ENCODE measurements at regions not wholly inside any gene's neighbourhood (a gene's known extent, or its start where the extent isn't known, plus 50 kb on each side); places are given as distances from the start of the nearest gene placed in this dataset.

DNA sequence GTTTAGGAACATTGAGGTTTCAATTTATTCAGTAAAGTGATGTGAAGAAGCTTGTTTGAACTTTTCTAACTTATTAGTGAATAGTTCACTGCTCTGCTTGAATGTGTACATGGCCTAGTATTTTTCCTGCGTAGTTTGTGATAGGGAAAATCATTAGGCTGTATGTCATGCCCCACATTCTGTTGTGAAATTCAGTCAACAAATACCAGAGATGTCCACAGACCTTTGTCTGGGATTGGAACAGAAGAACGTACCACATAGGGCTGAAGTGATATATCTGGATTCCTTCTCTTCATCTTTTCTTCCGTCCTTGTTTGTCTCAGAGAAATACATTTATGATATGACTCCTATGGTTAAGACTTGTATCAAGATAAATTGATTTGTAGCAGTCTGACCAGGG, 88.8 kb upstream of the PLS3 start:
- H3K4me2 ChIP-seq (ENCODE audit: low read length) = no peak overlapping the region
- no CpG with 5 or more reads among the region's 3 CpGs for WGBS (ENCODE audit: extremely low coverage, insufficient coverage, low lambda C conversion rate)

GRCh38 chrX:115486510-115486909, 74.5 kb upstream of the PLS3 start:
- H3K18ac ChIP-seq (ENCODE audit: low read length) = no peak overlapping the region
- WGBS (ENCODE audit: extremely low coverage, insufficient coverage, low lambda C conversion rate) = no CpG with 5 or more reads among the region's 3 CpGs
- H3K27me3 ChIP-seq (ENCODE audit: insufficient read depth, low read length, poor library complexity) = no peaks in the 10 kb centered on the region
- H3K9ac ChIP-seq (ENCODE audit: low read length) = no peak overlapping the region
- no peak overlapping the region for H2AK5ac ChIP-seq (ENCODE audit: low read length)
- H3K79me2 ChIP-seq (ENCODE audit: control insufficient read depth, insufficient read depth, low read length) = no peaks in the 10 kb centered on the region
- DNase-seq = no peak
- H3K27ac ChIP-seq (ENCODE audit: low read depth, low read length) = no peak overlapping the region
- no peaks in the 10 kb centered on the region for H3K4me1 ChIP-seq (ENCODE audit: control insufficient read depth, low read depth, low read length)
- no peak overlapping the region for H3K4me2 ChIP-seq (ENCODE audit: low read length)
- no peak overlapping the region for H2BK5ac ChIP-seq (ENCODE audit: low read length)
- H3K79me1 ChIP-seq (ENCODE audit: low read length) = no peaks in the 10 kb centered on the region
- no peak overlapping the region for H2BK120ac ChIP-seq (ENCODE audit: low read depth, low read length)
- H4K8ac ChIP-seq (ENCODE audit: low read depth, low read length) = no peak overlapping the region
- no peak overlapping the region for H3K4ac ChIP-seq (ENCODE audit: low read depth, low read length)
- H3K56ac ChIP-seq (ENCODE audit: low read length) = no peak overlapping the region
- no peak overlapping the region for H3K23ac ChIP-seq (ENCODE audit: low read length)
- no peaks in the 10 kb centered on the region for H3K36me3 ChIP-seq (ENCODE audit: control insufficient read depth, insufficient read depth, low read length)
- no peak overlapping the region for H4K5ac ChIP-seq (ENCODE audit: low read length)
- no peak overlapping the region for H3K4me3 ChIP-seq (ENCODE audit: low read length)
- H2BK15ac ChIP-seq (replicated peaks; ENCODE audit: low read depth) = no peak overlapping the region

More for the DNA sequence above, 88.8 kb upstream of the PLS3 start:
- H2BK5ac ChIP-seq (ENCODE audit: low read length) = no peak overlapping the region
- no peak overlapping the region for H2BK15ac ChIP-seq (replicated peaks; ENCODE audit: low read depth)
- H3K36me3 ChIP-seq (ENCODE audit: control insufficient read depth, insufficient read depth, low read length) = no peaks in the 10 kb centered on the region
- no peak overlapping the region for H3K56ac ChIP-seq (ENCODE audit: low read length)
- no peak overlapping the region for H3K9ac ChIP-seq (ENCODE audit: low read length)
- H4K5ac ChIP-seq (ENCODE audit: low read length) = no peak overlapping the region
- no peak overlapping the region for H3K27ac ChIP-seq (ENCODE audit: low read depth, low read length)
- no peak overlapping the region for H3K18ac ChIP-seq (ENCODE audit: low read length)
- H3K79me1 ChIP-seq (ENCODE audit: low read length) = no peaks in the 10 kb centered on the region
- H4K8ac ChIP-seq (ENCODE audit: low read depth, low read length) = no peak overlapping the region
- no peak overlapping the region for H2BK120ac ChIP-seq (ENCODE audit: low read depth, low read length)
- no peak overlapping the region for H3K4me3 ChIP-seq (ENCODE audit: low read length)
- no peaks in the 10 kb centered on the region for H3K79me2 ChIP-seq (ENCODE audit: control insufficient read depth, insufficient read depth, low read length)
- H2AK5ac ChIP-seq (ENCODE audit: low read length) = no peak overlapping the region
- no peak for DNase-seq
- no peak overlapping the region for H3K23ac ChIP-seq (ENCODE audit: low read length)
- H3K4me1 ChIP-seq (ENCODE audit: control insufficient read depth, low read depth, low read length) = no peaks in the 10 kb centered on the region
- no peaks in the 10 kb centered on the region for H3K27me3 ChIP-seq (ENCODE audit: insufficient read depth, low read length, poor library complexity)
- H3K4ac ChIP-seq (ENCODE audit: low read depth, low read length) = no peak overlapping the region

DNA sequence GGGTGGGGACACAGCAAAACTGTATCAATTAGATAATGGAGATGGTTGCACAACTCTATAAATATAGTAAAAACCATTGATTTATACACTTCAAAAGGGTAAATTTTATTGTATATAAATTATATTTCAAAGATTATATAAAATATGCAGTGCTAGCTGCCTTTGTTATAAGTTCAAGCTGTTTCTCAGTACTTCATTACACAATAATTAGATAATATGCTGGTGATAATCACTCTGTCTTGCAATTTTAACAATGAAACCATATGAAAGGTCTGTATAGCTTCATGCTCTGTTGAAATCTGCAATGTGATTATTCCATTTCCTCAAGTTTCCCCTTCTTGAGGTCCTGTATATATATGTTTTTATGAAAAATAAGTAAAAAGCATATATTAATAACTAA, 73.4 kb upstream of the PLS3 start:
- H3K18ac ChIP-seq (ENCODE audit: low read length) = no peak overlapping the region
- H4K8ac ChIP-seq (ENCODE audit: low read depth, low read length) = no peak overlapping the region
- no peak overlapping the region for H2AK5ac ChIP-seq (ENCODE audit: low read length)
- no peak overlapping the region for H3K4me2 ChIP-seq (ENCODE audit: low read length)
- no peak for DNase-seq
- no peaks in the 10 kb centered on the region for H3K79me2 ChIP-seq (ENCODE audit: control insufficient read depth, insufficient read depth, low read length)
- H3K36me3 ChIP-seq (ENCODE audit: control insufficient read depth, insufficient read depth, low read length) = no peaks in the 10 kb centered on the region
- H2BK120ac ChIP-seq (ENCODE audit: low read depth, low read length) = no peak overlapping the region
- no peak overlapping the region for H4K5ac ChIP-seq (ENCODE audit: low read length)
- H3K4me3 ChIP-seq (ENCODE audit: low read length) = no peak overlapping the region
- H3K4me1 ChIP-seq (ENCODE audit: control insufficient read depth, low read depth, low read length) = no peaks in the 10 kb centered on the region
- H3K79me1 ChIP-seq (ENCODE audit: low read length) = no peaks in the 10 kb centered on the region
- H3K23ac ChIP-seq (ENCODE audit: low read length) = no peak overlapping the region
- no peak overlapping the region for H2BK5ac ChIP-seq (ENCODE audit: low read length)
- no peak overlapping the region for H3K27ac ChIP-seq (ENCODE audit: low read depth, low read length)
- no peak overlapping the region for H3K56ac ChIP-seq (ENCODE audit: low read length)
- no peak overlapping the region for H3K9ac ChIP-seq (ENCODE audit: low read length)
- no peak overlapping the region for H3K4ac ChIP-seq (ENCODE audit: low read depth, low read length)
- H2BK15ac ChIP-seq (replicated peaks; ENCODE audit: low read depth) = no peak overlapping the region
- H3K27me3 ChIP-seq (ENCODE audit: insufficient read depth, low read length, poor library complexity) = no peaks in the 10 kb centered on the region

- H3K4me2 ChIP-seq (ENCODE audit: low read length) = no peak overlapping the region
- no peak overlapping the region for H3K4ac ChIP-seq (ENCODE audit: low read depth, low read length)
- no peak overlapping the region for H3K9ac ChIP-seq (ENCODE audit: low read length)
- no peak for DNase-seq
- H3K4me3 ChIP-seq (ENCODE audit: low read length) = no peak overlapping the region
- no peak overlapping the region for H4K8ac ChIP-seq (ENCODE audit: low read depth, low read length)
- no peaks in the 10 kb centered on the region for H3K79me1 ChIP-seq (ENCODE audit: low read length)
- H3K27ac ChIP-seq (ENCODE audit: low read depth, low read length) = no peak overlapping the region
- H3K79me2 ChIP-seq (ENCODE audit: control insufficient read depth, insufficient read depth, low read length) = no peaks in the 10 kb centered on the region
- no peak overlapping the region for H3K23ac ChIP-seq (ENCODE audit: low read length)
- no peak overlapping the region for H2AK5ac ChIP-seq (ENCODE audit: low read length)
- no peak overlapping the region for H2BK15ac ChIP-seq (replicated peaks; ENCODE audit: low read depth)
- H3K56ac ChIP-seq (ENCODE audit: low read length) = no peak overlapping the region
- no peaks in the 10 kb centered on the region for H3K36me3 ChIP-seq (ENCODE audit: control insufficient read depth, insufficient read depth, low read length)
- WGBS (ENCODE audit: extremely low coverage, insufficient coverage, low lambda C conversion rate) = no CpG with 5 or more reads among the region's 1 CpG
- no peak overlapping the region for H3K18ac ChIP-seq (ENCODE audit: low read length)
- H3K27me3 ChIP-seq (ENCODE audit: insufficient read depth, low read length, poor library complexity) = no peaks in the 10 kb centered on the region
- no peak overlapping the region for H2BK5ac ChIP-seq (ENCODE audit: low read length)
- no peaks in the 10 kb centered on the region for H3K4me1 ChIP-seq (ENCODE audit: control insufficient read depth, low read depth, low read length)
- H4K5ac ChIP-seq (ENCODE audit: low read length) = no peak overlapping the region
- H2BK120ac ChIP-seq (ENCODE audit: low read depth, low read length) = no peak overlapping the region
Observed at GRCh38 chrX:115490814-115491213, 70.2 kb upstream of the PLS3 start.

DNA sequence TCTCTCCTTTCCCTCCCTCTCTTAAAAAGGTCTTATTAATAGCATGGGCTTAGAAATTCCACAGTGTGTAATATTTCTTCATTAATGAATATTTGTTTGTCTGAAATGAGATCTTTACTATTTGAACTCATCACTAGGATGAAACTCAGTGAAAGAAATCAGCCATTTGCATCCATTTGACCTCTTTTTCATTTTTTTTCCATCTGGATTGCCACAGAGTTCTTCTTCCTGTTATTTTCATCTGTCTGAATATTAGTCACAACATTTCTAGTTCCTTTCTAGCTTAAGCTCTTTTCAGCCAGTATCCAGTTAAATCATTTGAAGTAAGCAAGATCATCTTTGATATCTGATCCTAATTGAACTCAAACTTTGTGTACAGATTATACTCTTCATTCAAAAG, 69.2 kb upstream of the PLS3 start:
- no peak overlapping the region for H3K4ac ChIP-seq (ENCODE audit: low read depth, low read length)
- no peak overlapping the region for H4K8ac ChIP-seq (ENCODE audit: low read depth, low read length)
- H3K4me2 ChIP-seq (ENCODE audit: low read length) = no peak overlapping the region
- no peak overlapping the region for H3K23ac ChIP-seq (ENCODE audit: low read length)
- H3K27ac ChIP-seq (ENCODE audit: low read depth, low read length) = no peak overlapping the region
- H2BK120ac ChIP-seq (ENCODE audit: low read depth, low read length) = no peak overlapping the region
- H3K79me2 ChIP-seq (ENCODE audit: control insufficient read depth, insufficient read depth, low read length) = no peaks in the 10 kb centered on the region
- no peaks in the 10 kb centered on the region for H3K79me1 ChIP-seq (ENCODE audit: low read length)
- H3K4me1 ChIP-seq (ENCODE audit: control insufficient read depth, low read depth, low read length) = no peaks in the 10 kb centered on the region
- no peak overlapping the region for H3K18ac ChIP-seq (ENCODE audit: low read length)
- H2BK15ac ChIP-seq (replicated peaks; ENCODE audit: low read depth) = no peak overlapping the region
- no peak overlapping the region for H3K4me3 ChIP-seq (ENCODE audit: low read length)
- no peak overlapping the region for H4K5ac ChIP-seq (ENCODE audit: low read length)
- no peak overlapping the region for H2AK5ac ChIP-seq (ENCODE audit: low read length)
- DNase-seq = no peak
- H3K56ac ChIP-seq (ENCODE audit: low read length) = no peak overlapping the region
- no peaks in the 10 kb centered on the region for H3K27me3 ChIP-seq (ENCODE audit: insufficient read depth, low read length, poor library complexity)
- no peaks in the 10 kb centered on the region for H3K36me3 ChIP-seq (ENCODE audit: control insufficient read depth, insufficient read depth, low read length)
- no peak overlapping the region for H3K9ac ChIP-seq (ENCODE audit: low read length)
- H2BK5ac ChIP-seq (ENCODE audit: low read length) = no peak overlapping the region

DNA sequence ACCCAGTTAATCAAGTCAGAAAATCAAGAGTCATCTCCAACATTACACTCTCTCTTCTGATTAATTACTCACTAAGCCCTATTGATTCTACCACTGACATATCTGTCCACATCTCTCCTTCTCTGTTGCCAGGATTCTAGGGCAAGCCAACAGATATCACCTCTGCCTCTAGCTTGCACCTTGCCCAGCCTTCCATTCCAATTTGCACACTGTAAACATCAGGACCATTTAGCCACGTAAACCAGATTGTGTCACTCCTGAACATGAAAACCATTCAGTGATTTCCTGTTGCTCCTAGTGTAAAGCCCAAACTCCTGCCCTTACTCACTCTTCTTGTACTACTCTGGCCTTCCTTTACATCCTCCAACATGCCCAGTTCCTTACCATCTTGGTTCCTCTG, 68.0 kb upstream of the PLS3 start:
- no peaks in the 10 kb centered on the region for H3K79me2 ChIP-seq (ENCODE audit: control insufficient read depth, insufficient read depth, low read length)
- H3K4me1 ChIP-seq (ENCODE audit: control insufficient read depth, low read depth, low read length) = no peaks in the 10 kb centered on the region
- no peaks in the 10 kb centered on the region for H3K27me3 ChIP-seq (ENCODE audit: insufficient read depth, low read length, poor library complexity)
- no peak overlapping the region for H2BK5ac ChIP-seq (ENCODE audit: low read length)
- H3K56ac ChIP-seq (ENCODE audit: low read length) = no peak overlapping the region
- no peak overlapping the region for H3K18ac ChIP-seq (ENCODE audit: low read length)
- no peak overlapping the region for H2BK120ac ChIP-seq (ENCODE audit: low read depth, low read length)
- H2BK15ac ChIP-seq (replicated peaks; ENCODE audit: low read depth) = no peak overlapping the region
- H3K27ac ChIP-seq (ENCODE audit: low read depth, low read length) = no peak overlapping the region
- H4K8ac ChIP-seq (ENCODE audit: low read depth, low read length) = no peak overlapping the region
- DNase-seq = no peak
- no peak overlapping the region for H3K9ac ChIP-seq (ENCODE audit: low read length)
- no peak overlapping the region for H3K4ac ChIP-seq (ENCODE audit: low read depth, low read length)
- H2AK5ac ChIP-seq (ENCODE audit: low read length) = no peak overlapping the region
- no CpG with 5 or more reads among the region's 1 CpG for WGBS (ENCODE audit: extremely low coverage, insufficient coverage, low lambda C conversion rate)
- no peaks in the 10 kb centered on the region for H3K79me1 ChIP-seq (ENCODE audit: low read length)
- H3K4me3 ChIP-seq (ENCODE audit: low read length) = no peak overlapping the region
- H3K4me2 ChIP-seq (ENCODE audit: low read length) = no peak overlapping the region
- H3K36me3 ChIP-seq (ENCODE audit: control insufficient read depth, insufficient read depth, low read length) = no peaks in the 10 kb centered on the region
- no peak overlapping the region for H4K5ac ChIP-seq (ENCODE audit: low read length)
- no peak overlapping the region for H3K23ac ChIP-seq (ENCODE audit: low read length)

All from mesendoderm (in vitro differentiated cells).